ENCODE measurements at regions not wholly inside any gene's neighbourhood (a gene's known extent, or its start where the extent isn't known, plus 50 kb on each side); places are given as distances from the start of the nearest gene placed in this dataset.

GRCh38 chr17:73748508-73748907 is 104.3 kb upstream of the SDK2 start:
- Histone ChIP-seq H3K27ac (ENCODE audit: low read depth in 2 of 2, low read length in 1 of 2) (no peak overlapping the region), H3K9me3 (ENCODE audit: control insufficient read depth in 2 of 2, insufficient read depth in 1 of 2, low read depth in 1 of 2, low read length in 1 of 2) (peaks cover 0 to 2% of the 10 kb centered on the region in 2 donors), H3K4me3 (ENCODE audit: low read depth in 1 of 2, low read length in 2 of 2) (no peak overlapping the region), H3K36me3 (ENCODE audit: control insufficient read depth in 2 of 2, insufficient read depth in 2 of 2, low read length in 1 of 2) (no peaks in the 10 kb centered on the region), H3K4me1 (ENCODE audit: control insufficient read depth in 2 of 2, insufficient read depth in 2 of 2, low read length in 1 of 2) (no peaks in the 10 kb centered on the region), H3K27me3 (ENCODE audit: control insufficient read depth in 1 of 2, insufficient read depth in 2 of 2, low read length in 2 of 2) (no peaks in the 10 kb centered on the region)
- WGBS, 2 donors = 80 to 81% methylated on average over 18 of the region's 18 CpGs

- WGBS, 2 donors = 71 to 84% methylated on average over 6 of the region's 6 CpGs
- H3K27me3 ChIP-seq (ENCODE audit: control insufficient read depth in 1 of 2, insufficient read depth in 2 of 2, low read length in 2 of 2) = no peaks in the 10 kb centered on the region
Measured at GRCh38 chr17:73749337-73749823, 105.1 kb upstream of the SDK2 start.

GRCh38 chr17:73749928-73750605 is 105.8 kb upstream of the SDK2 start:
- Histone ChIP-seq H3K36me3 (ENCODE audit: control insufficient read depth in 2 of 2, insufficient read depth in 2 of 2, low read length in 1 of 2) (no peaks in the 10 kb centered on the region), H3K4me1 (ENCODE audit: control insufficient read depth in 2 of 2, insufficient read depth in 2 of 2, low read length in 1 of 2) (no peaks in the 10 kb centered on the region), H3K4me3 (ENCODE audit: low read depth in 1 of 2, low read length in 2 of 2) (no peak overlapping the region), H3K9me3 (ENCODE audit: control insufficient read depth in 2 of 2, insufficient read depth in 1 of 2, low read depth in 1 of 2, low read length in 1 of 2) (peaks cover 0 to 2% of the 10 kb centered on the region in 2 donors), H3K27me3 (ENCODE audit: control insufficient read depth in 1 of 2, insufficient read depth in 2 of 2, low read length in 2 of 2) (no peaks in the 10 kb centered on the region), H3K27ac (ENCODE audit: low read depth in 2 of 2, low read length in 1 of 2) (no peak overlapping the region)
- WGBS, 2 donors = 76 to 77% methylated on average over 16 of the region's 16 CpGs

More at GRCh38 chr17:73749337-73749823, 105.1 kb upstream of the SDK2 start:
- Histone ChIP-seq H3K4me3 (ENCODE audit: low read depth in 1 of 2, low read length in 2 of 2) (no peak overlapping the region), H3K4me1 (ENCODE audit: control insufficient read depth in 2 of 2, insufficient read depth in 2 of 2, low read length in 1 of 2) (no peaks in the 10 kb centered on the region), H3K9me3 (ENCODE audit: control insufficient read depth in 2 of 2, insufficient read depth in 1 of 2, low read depth in 1 of 2, low read length in 1 of 2) (peaks cover 0 to 2% of the 10 kb centered on the region in 2 donors), H3K27ac (ENCODE audit: low read depth in 2 of 2, low read length in 1 of 2) (no peak overlapping the region), H3K36me3 (ENCODE audit: control insufficient read depth in 2 of 2, insufficient read depth in 2 of 2, low read length in 1 of 2) (no peaks in the 10 kb centered on the region)

GRCh38 chr17:73750975-73751374 is 106.7 kb upstream of the SDK2 start:
- Histone ChIP-seq H3K36me3 (ENCODE audit: control insufficient read depth in 2 of 2, insufficient read depth in 2 of 2, low read length in 1 of 2) (no peaks in the 10 kb centered on the region), H3K27me3 (ENCODE audit: control insufficient read depth in 1 of 2, insufficient read depth in 2 of 2, low read length in 2 of 2) (no peaks in the 10 kb centered on the region), H3K4me1 (ENCODE audit: control insufficient read depth in 2 of 2, insufficient read depth in 2 of 2, low read length in 1 of 2) (no peaks in the 10 kb centered on the region), H3K27ac (ENCODE audit: low read depth in 2 of 2, low read length in 1 of 2) (no peak overlapping the region), H3K4me3 (ENCODE audit: low read depth in 1 of 2, low read length in 2 of 2) (no peak overlapping the region), H3K9me3 (ENCODE audit: control insufficient read depth in 2 of 2, insufficient read depth in 1 of 2, low read depth in 1 of 2, low read length in 1 of 2) (peaks cover 0 to 2% of the 10 kb centered on the region in 2 donors)
- WGBS, 2 donors = 52 to 63% methylated on average over 7 of the region's 7 CpGs

GRCh38 chr17:73753751-73754496 is 109.7 kb upstream of the SDK2 start:
- no peaks in the 10 kb centered on the region for H3K36me3 ChIP-seq (ENCODE audit: control insufficient read depth in 2 of 2, insufficient read depth in 2 of 2, low read length in 1 of 2)
- no peaks in the 10 kb centered on the region for H3K4me1 ChIP-seq (ENCODE audit: control insufficient read depth in 2 of 2, insufficient read depth in 2 of 2, low read length in 1 of 2)
- H3K27ac ChIP-seq (ENCODE audit: low read depth in 2 of 2, low read length in 1 of 2) = no peak overlapping the region
- WGBS, 2 donors = 89% methylated on average over 14 of the region's 14 CpGs
- H3K27me3 ChIP-seq (ENCODE audit: control insufficient read depth in 1 of 2, insufficient read depth in 2 of 2, low read length in 2 of 2) = no peaks in the 10 kb centered on the region
- no peaks in the 10 kb centered on the region for H3K9me3 ChIP-seq (ENCODE audit: control insufficient read depth in 2 of 2, insufficient read depth in 1 of 2, low read depth in 1 of 2, low read length in 1 of 2)
- no peak overlapping the region for H3K4me3 ChIP-seq (ENCODE audit: low read depth in 1 of 2, low read length in 2 of 2)

GRCh38 chr17:73754886-73755400 is 110.7 kb upstream of the SDK2 start:
- Histone ChIP-seq H3K4me1 (ENCODE audit: control insufficient read depth in 2 of 2, insufficient read depth in 2 of 2, low read length in 1 of 2) (no peaks in the 10 kb centered on the region), H3K9me3 (ENCODE audit: control insufficient read depth in 2 of 2, insufficient read depth in 1 of 2, low read depth in 1 of 2, low read length in 1 of 2) (no peaks in the 10 kb centered on the region), H3K4me3 (ENCODE audit: low read depth in 1 of 2, low read length in 2 of 2) (no peak overlapping the region), H3K27me3 (ENCODE audit: control insufficient read depth in 1 of 2, insufficient read depth in 2 of 2, low read length in 2 of 2) (no peaks in the 10 kb centered on the region), H3K36me3 (ENCODE audit: control insufficient read depth in 2 of 2, insufficient read depth in 2 of 2, low read length in 1 of 2) (no peaks in the 10 kb centered on the region), H3K27ac (ENCODE audit: low read depth in 2 of 2, low read length in 1 of 2) (no peak overlapping the region)
- 79 to 85% methylated on average over 15 of the region's 15 CpGs for WGBS, 2 donors

- no peaks in the 10 kb centered on the region for H3K36me3 ChIP-seq (ENCODE audit: control insufficient read depth in 2 of 2, insufficient read depth in 2 of 2, low read length in 1 of 2)
- no peaks in the 10 kb centered on the region for H3K27me3 ChIP-seq (ENCODE audit: control insufficient read depth in 1 of 2, insufficient read depth in 2 of 2, low read length in 2 of 2)
- H3K4me1 ChIP-seq (ENCODE audit: control insufficient read depth in 2 of 2, insufficient read depth in 2 of 2, low read length in 1 of 2) = no peaks in the 10 kb centered on the region
- WGBS, 2 donors = 44 to 50% methylated on average over 11 to 12 of the region's 12 CpGs
- H3K9me3 ChIP-seq (ENCODE audit: control insufficient read depth in 2 of 2, insufficient read depth in 1 of 2, low read depth in 1 of 2, low read length in 1 of 2) = no peaks in the 10 kb centered on the region
- H3K27ac ChIP-seq (ENCODE audit: low read depth in 2 of 2, low read length in 1 of 2) = no peak overlapping the region
- H3K4me3 ChIP-seq (ENCODE audit: low read depth in 1 of 2, low read length in 2 of 2) = no peak overlapping the region
Measured at GRCh38 chr17:73757420-73757819, 113.2 kb upstream of the SDK2 start.

- no peaks in the 10 kb centered on the region for H3K36me3 ChIP-seq (ENCODE audit: control insufficient read depth in 2 of 2, insufficient read depth in 2 of 2, low read length in 1 of 2)
- H3K9me3 ChIP-seq (ENCODE audit: control insufficient read depth in 2 of 2, insufficient read depth in 1 of 2, low read depth in 1 of 2, low read length in 1 of 2) = no peaks in the 10 kb centered on the region
- no peak overlapping the region for H3K27ac ChIP-seq (ENCODE audit: low read depth in 2 of 2, low read length in 1 of 2)
- WGBS, 2 donors = 64 to 66% methylated on average over 7 of the region's 7 CpGs
- no peaks in the 10 kb centered on the region for H3K27me3 ChIP-seq (ENCODE audit: control insufficient read depth in 1 of 2, insufficient read depth in 2 of 2, low read length in 2 of 2)
- H3K4me1 ChIP-seq (ENCODE audit: control insufficient read depth in 2 of 2, insufficient read depth in 2 of 2, low read length in 1 of 2) = no peaks in the 10 kb centered on the region
- H3K4me3 ChIP-seq (ENCODE audit: low read depth in 1 of 2, low read length in 2 of 2) = no peak overlapping the region
Measured at GRCh38 chr17:73758245-73758644, 114.0 kb upstream of the SDK2 start.

- Histone ChIP-seq H3K4me3 (ENCODE audit: low read depth in 1 of 2, low read length in 2 of 2) (no peak overlapping the region), H3K4me1 (ENCODE audit: control insufficient read depth in 2 of 2, insufficient read depth in 2 of 2, low read length in 1 of 2) (no peaks in the 10 kb centered on the region), H3K27me3 (ENCODE audit: control insufficient read depth in 1 of 2, insufficient read depth in 2 of 2, low read length in 2 of 2) (no peaks in the 10 kb centered on the region), H3K36me3 (ENCODE audit: control insufficient read depth in 2 of 2, insufficient read depth in 2 of 2, low read length in 1 of 2) (no peaks in the 10 kb centered on the region), H3K27ac (ENCODE audit: low read depth in 2 of 2, low read length in 1 of 2) (no peak overlapping the region), H3K9me3 (ENCODE audit: control insufficient read depth in 2 of 2, insufficient read depth in 1 of 2, low read depth in 1 of 2, low read length in 1 of 2) (no peaks in the 10 kb centered on the region)
- 65 to 68% methylated on average over 8 of the region's 8 CpGs for WGBS, 2 donors
Measured at GRCh38 chr17:73759324-73759723, 115.1 kb upstream of the SDK2 start.

All from esophagus (tissue), 2 donors.